ENCODE measurements at regions not wholly inside any gene's neighbourhood (a gene's known extent, or its start where the extent isn't known, plus 50 kb on each side); places are given as distances from the start of the nearest gene placed in this dataset.

- Histone ChIP-seq H3K36me3 (ENCODE audit: insufficient read depth, low read length) (no peaks in the 10 kb centered on the region), H3K27ac (ENCODE audit: low read depth, low read length) (no peak overlapping the region), H3K4me3 (ENCODE audit: low read length) (no peak overlapping the region), H3K27me3 (ENCODE audit: insufficient read depth, low read length) (no peaks in the 10 kb centered on the region), H3K9ac (ENCODE audit: low read depth, low read length) (no peak overlapping the region), H3K4me1 (ENCODE audit: insufficient read depth, low read length) (no peaks in the 10 kb centered on the region; the same call in 1 of the 2 replicates), H3K9me3 (ENCODE audit: insufficient read depth, low read depth, low read length) (no peaks in the 10 kb centered on the region)
- 79% methylated on average over 10 of the region's 10 CpGs for WGBS
Measured at GRCh38 chr12:5379749-5380496, 52.0 kb upstream of the NTF3 start.
